HepG2 (cell line): ENCODE measurements at regions not wholly inside any gene's neighbourhood (a gene's known extent, or its start where the extent isn't known, plus 50 kb on each side); places are given as distances from the start of the nearest gene placed in this dataset.

Experiments
- BRD4 ChIP-seq: sonication (generic); formaldehyde crosslinking; IDR thresholded peaks from 2 replicates; pipeline ENCODE4 v1.4.0; 2020; ENCODE audit warnings: missing genetic modification reagents
- CHD2 ChIP-seq: IDR thresholded peaks from 2 replicates; pipeline ENCODE4 v1.6.1; 2011; ENCODE audit warnings: low read depth, low read length, improper control_type of control experiment
- ELF1 ChIP-seq: sonication (generic); formaldehyde crosslinking; IDR thresholded peaks from 2 replicates; pipeline ENCODE4 v1.4.0; 2020; ENCODE audit warnings: missing genetic modification reagents
- EP300 ChIP-seq, 3 experiments: sonication (generic) in 1 of 3; formaldehyde crosslinking in 1 of 3; IDR thresholded peaks; 2 replicates each; pipeline versions ENCODE4 v1.5.1 to v1.6.1; 2011 to 2020; ENCODE audit warnings: low read depth in 2 of 3, low read length in 2 of 3, borderline replicate concordance in 1 of 3, improper control_type of control experiment in 1 of 3, mild to moderate bottlenecking in 1 of 3, missing genetic modification reagents in 1 of 3, moderate library complexity in 1 of 3
- HMG20B ChIP-seq: conservative IDR thresholded peaks from 2 replicates; pipeline ENCODE4 v1.6.1; 2016; ENCODE audit warnings: missing genetic modification reagents, missing compliant biosample characterization
- IRX3 ChIP-seq: sonication (generic); formaldehyde crosslinking; IDR thresholded peaks from 2 replicates; pipeline ENCODE4 v1.8.1; 2023; ENCODE audit warnings: mild to moderate bottlenecking, low read depth, missing genetic modification reagents, borderline replicate concordance
- REST ChIP-seq, 2 experiments: IDR thresholded peaks; 2 replicates each; pipeline ENCODE4 v1.6.1; 2011 to 2012; ENCODE audit warnings: low read length in 2 of 2, borderline replicate concordance in 1 of 2, low read depth in 1 of 2, mild to moderate bottlenecking in 1 of 2, moderate library complexity in 1 of 2
- SMAD3 ChIP-seq: sonication (generic); formaldehyde crosslinking; IDR thresholded peaks from 2 replicates; pipeline ENCODE4 v1.4.0; 2020; ENCODE audit warnings: missing genetic modification reagents
- ZNF256 ChIP-seq: sonication (generic); formaldehyde crosslinking; conservative IDR thresholded peaks from 2 replicates; pipeline ENCODE4 v1.4.0; 2020; ENCODE audit warnings: missing genetic modification reagents
- ZNF782 ChIP-seq: sonication (generic); formaldehyde crosslinking; IDR thresholded peaks from 2 replicates; pipeline ENCODE4 v1.4.0; 2020; ENCODE audit warnings: missing genetic modification reagents, mild to moderate bottlenecking, borderline replicate concordance
- TF ChIP-seq, protein P1 (sequence below), 2 experiments: sonication (generic) in 1 of 2; formaldehyde crosslinking in 1 of 2; IDR thresholded peaks; 2 replicates each; pipeline versions ENCODE4 v1.5.1 to v1.6.1; 2011 to 2020; ENCODE audit warnings: borderline replicate concordance in 1 of 2, low read depth in 1 of 2, low read length in 1 of 2, mild to moderate bottlenecking in 1 of 2, missing genetic modification reagents in 1 of 2, moderate library complexity in 1 of 2
- TF ChIP-seq, protein P2 (sequence below): IDR thresholded peaks from 2 replicates; pipeline ENCODE4 v1.6.1; 2016; ENCODE audit warnings: low read depth, control low read depth
- TF ChIP-seq, protein P3 (sequence below): IDR thresholded peaks from 2 replicates; pipeline ENCODE4 v1.6.1; 2016; ENCODE audit warnings: missing biosample characterization, missing genetic modification reagents, low read depth
- TF ChIP-seq, protein P4 (sequence below): sonication (generic); formaldehyde crosslinking; IDR thresholded peaks from 2 replicates; pipeline ENCODE4 v1.5.0; 2020; ENCODE audit warnings: mild to moderate bottlenecking, missing genetic modification reagents, moderate library complexity

- TF ChIP-seq ZNF782 (CRISPR knock-in tag): no peak
- TF ChIP-seq, protein P1, sequence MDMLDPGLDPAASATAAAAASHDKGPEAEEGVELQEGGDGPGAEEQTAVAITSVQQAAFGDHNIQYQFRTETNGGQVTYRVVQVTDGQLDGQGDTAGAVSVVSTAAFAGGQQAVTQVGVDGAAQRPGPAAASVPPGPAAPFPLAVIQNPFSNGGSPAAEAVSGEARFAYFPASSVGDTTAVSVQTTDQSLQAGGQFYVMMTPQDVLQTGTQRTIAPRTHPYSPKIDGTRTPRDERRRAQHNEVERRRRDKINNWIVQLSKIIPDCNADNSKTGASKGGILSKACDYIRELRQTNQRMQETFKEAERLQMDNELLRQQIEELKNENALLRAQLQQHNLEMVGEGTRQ (IDR thresholded peaks at IDR 0.05; ENCODE audit: low read depth, low read length): no peak
- TF ChIP-seq, protein P1 (CRISPR knock-in tag; IDR thresholded peaks at IDR 0.05; ENCODE audit: borderline replicate concordance): no peak
- TF ChIP-seq, protein P2, sequence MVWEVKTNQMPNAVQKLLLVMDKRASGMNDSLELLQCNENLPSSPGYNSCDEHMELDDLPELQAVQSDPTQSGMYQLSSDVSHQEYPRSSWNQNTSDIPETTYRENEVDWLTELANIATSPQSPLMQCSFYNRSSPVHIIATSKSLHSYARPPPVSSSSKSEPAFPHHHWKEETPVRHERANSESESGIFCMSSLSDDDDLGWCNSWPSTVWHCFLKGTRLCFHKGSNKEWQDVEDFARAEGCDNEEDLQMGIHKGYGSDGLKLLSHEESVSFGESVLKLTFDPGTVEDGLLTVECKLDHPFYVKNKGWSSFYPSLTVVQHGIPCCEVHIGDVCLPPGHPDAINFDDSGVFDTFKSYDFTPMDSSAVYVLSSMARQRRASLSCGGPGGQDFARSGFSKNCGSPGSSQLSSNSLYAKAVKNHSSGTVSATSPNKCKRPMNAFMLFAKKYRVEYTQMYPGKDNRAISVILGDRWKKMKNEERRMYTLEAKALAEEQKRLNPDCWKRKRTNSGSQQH: no peak
- TF ChIP-seq IRX3 (CRISPR knock-in tag): no peak
- TF ChIP-seq, protein P3, sequence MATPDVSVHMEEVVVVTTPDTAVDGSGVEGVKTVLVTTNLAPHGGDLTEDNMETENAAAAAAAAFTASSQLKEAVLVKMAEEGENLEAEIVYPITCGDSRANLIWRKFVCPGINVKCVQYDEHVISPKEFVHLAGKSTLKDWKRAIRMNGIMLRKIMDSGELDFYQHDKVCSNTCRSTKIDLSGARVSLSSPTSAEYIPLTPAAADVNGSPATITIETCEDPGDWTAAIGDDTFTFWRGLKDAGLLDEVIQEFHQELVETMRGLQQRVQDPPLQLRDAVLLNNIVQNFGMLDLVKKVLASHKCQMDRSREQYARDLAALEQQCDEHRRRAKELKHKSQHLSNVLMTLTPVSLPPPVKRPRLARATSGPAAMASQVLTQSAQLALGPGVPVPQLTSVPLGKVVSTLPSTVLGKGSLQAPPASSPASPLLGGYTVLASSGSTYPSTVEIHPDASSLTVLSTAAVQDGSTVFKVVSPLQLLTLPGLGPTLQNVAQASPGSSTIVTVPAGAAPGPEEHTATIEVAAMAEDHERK (CRISPR knock-in tag): no peak
- no peak for TF ChIP-seq ZNF256 (CRISPR knock-in tag)
- TF ChIP-seq REST (IDR thresholded peaks at IDR 0.05; ENCODE audit: borderline replicate concordance in 1 of 2, low read depth in 1 of 2, low read length in 2 of 2): no peak
- TF ChIP-seq ELF1 (CRISPR knock-in tag): no peak
- TF ChIP-seq CHD2: no peak
- no peak for TF ChIP-seq SMAD3 (CRISPR knock-in tag)
- TF ChIP-seq, protein P4, sequence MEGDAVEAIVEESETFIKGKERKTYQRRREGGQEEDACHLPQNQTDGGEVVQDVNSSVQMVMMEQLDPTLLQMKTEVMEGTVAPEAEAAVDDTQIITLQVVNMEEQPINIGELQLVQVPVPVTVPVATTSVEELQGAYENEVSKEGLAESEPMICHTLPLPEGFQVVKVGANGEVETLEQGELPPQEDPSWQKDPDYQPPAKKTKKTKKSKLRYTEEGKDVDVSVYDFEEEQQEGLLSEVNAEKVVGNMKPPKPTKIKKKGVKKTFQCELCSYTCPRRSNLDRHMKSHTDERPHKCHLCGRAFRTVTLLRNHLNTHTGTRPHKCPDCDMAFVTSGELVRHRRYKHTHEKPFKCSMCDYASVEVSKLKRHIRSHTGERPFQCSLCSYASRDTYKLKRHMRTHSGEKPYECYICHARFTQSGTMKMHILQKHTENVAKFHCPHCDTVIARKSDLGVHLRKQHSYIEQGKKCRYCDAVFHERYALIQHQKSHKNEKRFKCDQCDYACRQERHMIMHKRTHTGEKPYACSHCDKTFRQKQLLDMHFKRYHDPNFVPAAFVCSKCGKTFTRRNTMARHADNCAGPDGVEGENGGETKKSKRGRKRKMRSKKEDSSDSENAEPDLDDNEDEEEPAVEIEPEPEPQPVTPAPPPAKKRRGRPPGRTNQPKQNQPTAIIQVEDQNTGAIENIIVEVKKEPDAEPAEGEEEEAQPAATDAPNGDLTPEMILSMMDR: no peak
- TF ChIP-seq HMG20B (CRISPR knock-in tag): no peak
- TF ChIP-seq EP300 (IDR thresholded peaks at IDR 0.05; ENCODE audit: low read depth in 2 of 2, low read length in 2 of 2): no peak
- TF ChIP-seq EP300 (CRISPR knock-in tag; IDR thresholded peaks at IDR 0.05; ENCODE audit: borderline replicate concordance): no peak
- no peak for TF ChIP-seq BRD4 (CRISPR knock-in tag)
Observed at GRCh38 chr21:25501462-25501861, 105.8 kb downstream of the MRPL39 start.
